GM21390 (cell line): ENCODE measurements at regions not wholly inside any gene's neighbourhood (a gene's known extent, or its start where the extent isn't known, plus 50 kb on each side); places are given as distances from the start of the nearest gene placed in this dataset.
A peak's percentile ranks its signal among the peaks of the same experiment; 100 is the strongest.
"Not testable (repeated sequence)": the region's sequence is repeated elsewhere in the genome, so short reads cannot be mapped to it uniquely, and the experiment has no call there.

ENCODE experiments used
- ATAC-seq: cut with Tn5 transposase; IDR thresholded peaks from one replicate; pipeline ENCODE4 v1.9.1; 2021; ENCODE audit not compliant: unreplicated experiment

GRCh38 chr18:24624421-24624820 is 164.0 kb downstream of the HRH4 start:
- not testable (repeated sequence) for ATAC-seq

GRCh38 chr18:24627644-24628315 is 167.3 kb downstream of the HRH4 start:
- ATAC-seq = no peak

- no peak for ATAC-seq
Observed at GRCh38 chr18:24628326-24628725, 167.9 kb downstream of the HRH4 start.

- ATAC-seq = no peak
Observed at GRCh38 chr18:24629921-24630320, 169.5 kb downstream of the HRH4 start.

- ATAC-seq = no peak
Observed at GRCh38 chr18:24630346-24630880, 170.0 kb downstream of the HRH4 start.

GRCh38 chr18:24631243-24632025 is 171.0 kb downstream of the HRH4 start:
- no peak for ATAC-seq

- no peak for ATAC-seq
Observed at GRCh38 chr18:24632158-24632988, 171.9 kb downstream of the HRH4 start.

- no peak for ATAC-seq
Observed at GRCh38 chr18:24633121-24633520, 172.7 kb downstream of the HRH4 start.

- ATAC-seq = no peak
Observed at GRCh38 chr18:24649571-24649970, 189.1 kb downstream of the HRH4 start.

GRCh38 chr18:24651434-24651833 is 191.0 kb downstream of the HRH4 start:
- ATAC-seq = no peak

- ATAC-seq = no peak
Observed at GRCh38 chr18:24656050-24656449, 195.6 kb downstream of the HRH4 start.

GRCh38 chr18:24656551-24657443 is 196.4 kb downstream of the HRH4 start:
- ATAC-seq = no peak

GRCh38 chr18:24657444-24657842 is 197.0 kb downstream of the HRH4 start:
- no peak for ATAC-seq

GRCh38 chr18:24658302-24658701 is 197.9 kb downstream of the HRH4 start:
- no peak for ATAC-seq

- ATAC-seq = peak; percentile 76
Observed at GRCh38 chr18:24659827-24660720, 199.6 kb downstream of the HRH4 start.

- ATAC-seq = no peak
Observed at GRCh38 chr18:24660956-24661355, 200.5 kb downstream of the HRH4 start.

- no peak for ATAC-seq
Observed at GRCh38 chr18:24662412-24662821, 202.0 kb downstream of the HRH4 start.

GRCh38 chr18:24663026-24663425 is 202.6 kb downstream of the HRH4 start:
- no peak for ATAC-seq

- no peak for ATAC-seq
Observed at GRCh38 chr18:24669015-24669414, 208.6 kb downstream of the HRH4 start.
